ENCODE measurements at regions not wholly inside any gene's neighbourhood (a gene's known extent, or its start where the extent isn't known, plus 50 kb on each side); places are given as distances from the start of the nearest gene placed in this dataset.

DNA sequence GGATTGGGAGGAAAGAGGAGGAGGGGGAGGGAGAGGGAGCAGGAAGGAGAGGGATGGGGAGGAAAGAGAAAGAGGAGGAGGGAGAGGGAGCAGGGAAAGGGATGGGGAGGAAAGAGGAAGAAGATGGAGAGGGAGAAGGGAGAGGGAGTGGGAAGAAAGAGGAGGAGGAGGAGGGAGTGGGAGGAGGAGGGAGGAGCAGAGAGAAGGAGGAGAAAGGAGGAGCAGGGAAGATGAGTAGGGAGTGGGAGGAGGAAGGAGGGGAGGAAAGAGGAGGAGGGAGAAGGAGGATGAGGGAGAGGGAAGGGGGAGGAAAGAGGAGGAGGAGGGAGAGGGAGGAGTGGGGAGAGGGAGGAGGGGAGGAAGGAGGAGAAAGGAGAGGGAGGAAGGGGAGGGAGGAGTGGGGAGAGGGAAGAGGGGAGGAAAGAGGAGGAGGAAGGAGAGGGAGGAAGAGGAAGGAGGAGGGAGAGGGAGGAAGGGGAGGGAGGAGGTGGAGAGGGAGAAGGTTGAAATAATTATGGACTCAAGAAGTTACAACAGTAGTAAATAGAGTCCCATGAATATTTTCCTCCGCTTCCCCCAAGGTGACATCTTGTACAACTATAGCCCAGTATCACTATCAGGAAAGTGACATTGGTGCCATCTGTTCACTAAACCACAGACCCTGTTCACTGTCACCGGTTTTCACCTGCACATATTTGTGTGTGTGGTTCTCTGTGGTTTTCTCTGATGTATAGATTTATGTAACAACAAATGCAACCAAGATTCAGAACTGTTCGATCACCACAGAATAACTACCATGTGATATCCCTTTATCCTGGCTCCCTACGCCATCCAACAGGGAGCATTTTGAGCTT lies 325.3 kb upstream of the EEF2KMT start:
- no peaks in the 10 kb centered on the region for H3K4me1 ChIP-seq (ENCODE audit: control insufficient read depth, insufficient read depth, low read length)
- DNase-seq, result no peak
- H3K9me3 ChIP-seq (replicated peaks; ENCODE audit: control insufficient read depth, low read depth, low read length), result no peaks in the 10 kb centered on the region
- H3K36me3 ChIP-seq (ENCODE audit: control insufficient read depth, insufficient read depth, low read length), result no peaks in the 10 kb centered on the region
- no peak overlapping the region for H3K27ac ChIP-seq (ENCODE audit: low read length)
- WGBS (ENCODE audit: insufficient coverage), result 60% methylated on average over 1 of the region's 4 CpGs
- no peaks in the 10 kb centered on the region for H3K27me3 ChIP-seq (ENCODE audit: control insufficient read depth, insufficient read depth, low read length)
- no peak overlapping the region for H3K4me3 ChIP-seq (ENCODE audit: low read length)

DNA sequence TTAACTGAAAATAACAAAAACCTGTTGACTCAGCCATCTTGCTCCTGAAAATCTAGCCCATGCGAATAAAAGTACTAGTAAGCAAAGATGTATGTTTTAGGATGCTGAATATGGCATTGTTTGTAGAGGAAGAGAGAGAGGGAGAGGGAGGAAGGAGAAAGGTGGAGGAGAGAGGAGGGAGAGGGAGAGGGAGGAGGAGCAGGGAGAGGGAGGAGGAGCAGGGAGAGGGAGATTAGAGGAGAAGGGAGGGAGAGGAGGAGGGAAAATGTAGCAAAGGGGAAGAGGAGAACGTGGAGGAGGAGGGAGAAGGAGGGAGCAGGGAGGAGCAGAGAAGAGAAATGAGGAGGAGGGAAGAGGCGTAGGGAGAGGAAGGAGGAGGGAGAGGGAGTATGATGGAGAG lies 324.5 kb upstream of the EEF2KMT start:
- H3K36me3 ChIP-seq (ENCODE audit: control insufficient read depth, insufficient read depth, low read length), result no peaks in the 10 kb centered on the region
- no peaks in the 10 kb centered on the region for H3K27me3 ChIP-seq (ENCODE audit: control insufficient read depth, insufficient read depth, low read length)
- no peaks in the 10 kb centered on the region for H3K4me1 ChIP-seq (ENCODE audit: control insufficient read depth, insufficient read depth, low read length)
- no peaks in the 10 kb centered on the region for H3K9me3 ChIP-seq (replicated peaks; ENCODE audit: control insufficient read depth, low read depth, low read length)
- H3K4me3 ChIP-seq (ENCODE audit: low read length), result no peak overlapping the region
- 60% methylated on average over 2 of the region's 3 CpGs for WGBS (ENCODE audit: insufficient coverage)
- DNase-seq, result no peak
- no peak overlapping the region for H3K27ac ChIP-seq (ENCODE audit: low read length)

DNA sequence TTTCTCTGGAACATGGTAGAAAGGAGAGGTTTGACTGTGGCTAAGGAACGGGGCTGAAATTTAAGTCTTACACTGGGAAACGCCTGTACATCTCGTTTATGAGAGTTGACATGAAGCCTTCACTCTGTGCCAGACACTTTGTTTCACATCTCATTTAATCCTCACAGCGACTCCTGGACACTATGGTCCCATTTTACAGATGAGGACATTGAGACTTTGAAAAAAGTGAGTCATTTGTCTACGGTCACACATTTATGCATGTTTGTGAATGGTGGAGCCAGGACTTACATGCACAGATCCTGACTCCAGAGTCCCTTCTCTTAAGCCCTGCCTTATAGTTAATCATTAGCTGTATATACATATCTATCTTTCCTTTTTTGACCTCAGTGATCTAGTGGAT lies 318.4 kb upstream of the EEF2KMT start:
- Histone ChIP-seq H3K36me3 (ENCODE audit: control insufficient read depth, insufficient read depth, low read length) (no peaks in the 10 kb centered on the region), H3K9me3 (replicated peaks; ENCODE audit: control insufficient read depth, low read depth, low read length) (no peaks in the 10 kb centered on the region), H3K27ac (ENCODE audit: low read length) (no peak overlapping the region), H3K4me3 (ENCODE audit: low read length) (no peak overlapping the region), H3K27me3 (ENCODE audit: control insufficient read depth, insufficient read depth, low read length) (no peaks in the 10 kb centered on the region), H3K4me1 (ENCODE audit: control insufficient read depth, insufficient read depth, low read length) (peaks cover 6% of the 10 kb centered on the region)
- no CpG with 5 or more reads among the region's 5 CpGs for WGBS (ENCODE audit: insufficient coverage)
- DNase-seq, result no peak

DNA sequence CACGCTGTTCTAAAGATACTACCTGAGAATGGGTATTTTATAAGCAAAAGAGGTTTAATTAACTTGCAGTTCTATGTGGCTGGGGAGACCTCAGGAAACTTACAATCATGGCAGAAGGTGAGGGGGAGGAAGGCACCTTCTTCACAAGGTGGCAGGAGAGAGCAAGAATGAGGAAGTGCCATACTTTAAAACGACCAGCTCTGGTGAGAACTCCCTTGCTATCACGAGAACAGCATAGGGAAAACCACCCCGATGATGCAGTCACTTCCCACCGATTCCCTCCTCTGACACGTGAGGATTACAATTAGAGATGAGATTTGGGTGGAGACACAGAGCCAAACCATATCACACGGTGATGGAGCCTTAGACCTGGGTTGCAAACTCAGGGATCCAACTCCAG lies 317.5 kb upstream of the EEF2KMT start:
- no peaks in the 10 kb centered on the region for H3K9me3 ChIP-seq (replicated peaks; ENCODE audit: control insufficient read depth, low read depth, low read length)
- no CpG with 5 or more reads among the region's 7 CpGs for WGBS (ENCODE audit: insufficient coverage)
- H3K27me3 ChIP-seq (ENCODE audit: control insufficient read depth, insufficient read depth, low read length), result no peaks in the 10 kb centered on the region
- no peak for DNase-seq
- H3K27ac ChIP-seq (ENCODE audit: low read length), result no peak overlapping the region
- H3K4me3 ChIP-seq (ENCODE audit: low read length), result no peak overlapping the region
- no peaks in the 10 kb centered on the region for H3K36me3 ChIP-seq (ENCODE audit: control insufficient read depth, insufficient read depth, low read length)
- H3K4me1 ChIP-seq (ENCODE audit: control insufficient read depth, insufficient read depth, low read length), result peaks cover 6% of the 10 kb centered on the region

DNA sequence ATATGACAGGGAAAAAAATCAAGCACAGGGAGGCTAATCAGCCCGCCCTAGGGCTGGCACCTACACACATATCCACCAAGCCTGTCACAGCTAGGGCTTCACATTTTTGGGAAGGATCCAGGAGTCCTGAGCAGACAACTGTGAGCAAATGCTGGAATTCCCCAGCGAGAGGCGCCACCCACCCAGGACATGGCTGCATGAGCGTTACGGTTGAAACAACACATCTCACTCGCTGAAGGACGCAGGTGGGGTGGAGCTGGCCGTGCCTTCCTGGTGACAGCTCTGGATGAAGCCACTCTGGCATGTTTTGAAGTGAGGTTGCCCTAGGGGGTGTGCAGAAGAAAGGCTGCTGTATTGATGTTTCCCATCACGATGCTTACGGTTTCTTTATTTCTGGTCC lies 315.1 kb upstream of the EEF2KMT start:
- DNase-seq, result peak; percentile 1

DNA sequence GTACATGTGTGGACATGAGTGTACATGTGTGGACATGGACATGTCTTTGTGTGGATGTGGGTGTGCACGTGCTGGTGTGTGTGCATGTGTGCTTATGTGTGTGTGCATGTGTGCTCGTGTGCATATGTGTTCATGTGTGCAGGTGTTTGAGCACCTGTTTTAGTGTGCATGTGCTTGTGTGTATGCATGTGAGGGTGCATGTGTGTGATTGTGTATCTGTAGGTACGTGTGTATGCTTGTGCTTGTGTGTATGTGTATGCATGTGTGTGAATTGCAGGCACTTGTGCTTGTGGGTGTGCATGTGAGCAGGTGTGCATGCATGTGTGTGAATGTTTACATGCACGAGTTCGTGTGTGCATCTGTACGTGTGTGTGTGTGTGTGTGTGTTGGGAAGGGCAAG lies 300.6 kb upstream of the EEF2KMT start:
- H3K4me1 ChIP-seq (ENCODE audit: control insufficient read depth, insufficient read depth, low read length), result no peaks in the 10 kb centered on the region
- 74% methylated on average over 6 of the region's 6 CpGs for WGBS (ENCODE audit: insufficient coverage)
- no peak for DNase-seq

More for the DNA sequence above, 315.1 kb upstream of the EEF2KMT start:
- no peaks in the 10 kb centered on the region for H3K9me3 ChIP-seq (replicated peaks; ENCODE audit: control insufficient read depth, low read depth, low read length)
- no peak overlapping the region for H3K27ac ChIP-seq (ENCODE audit: low read length)
- H3K36me3 ChIP-seq (ENCODE audit: control insufficient read depth, insufficient read depth, low read length), result no peaks in the 10 kb centered on the region
- H3K27me3 ChIP-seq (ENCODE audit: control insufficient read depth, insufficient read depth, low read length), result no peaks in the 10 kb centered on the region
- WGBS (ENCODE audit: insufficient coverage), result 27% methylated on average over 5 of the region's 10 CpGs
- H3K4me1 ChIP-seq (ENCODE audit: control insufficient read depth, insufficient read depth, low read length), result peaks cover 6% of the 10 kb centered on the region
- no peak overlapping the region for H3K4me3 ChIP-seq (ENCODE audit: low read length)

DNA sequence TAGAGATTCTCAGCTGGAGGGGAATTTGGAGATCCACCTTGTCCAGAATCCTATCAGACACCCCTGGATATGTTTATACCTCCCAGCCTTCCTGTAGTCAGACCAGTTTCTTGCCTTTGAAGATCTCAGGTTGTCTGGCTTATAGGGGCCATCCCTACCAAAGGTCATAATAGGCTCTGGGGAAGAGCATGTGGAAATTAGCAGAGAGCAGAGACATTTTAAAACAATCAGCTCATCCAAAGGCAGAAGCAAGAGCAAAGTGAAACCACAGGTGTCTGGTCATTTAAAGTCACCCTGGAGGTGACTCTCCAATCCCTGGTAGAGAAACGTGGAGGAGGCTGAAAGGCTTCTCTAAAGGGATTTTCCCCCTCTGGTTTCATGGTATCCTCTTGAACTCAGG lies 299.3 kb upstream of the EEF2KMT start:
- no peak for DNase-seq
- no peak overlapping the region for H3K27ac ChIP-seq (ENCODE audit: low read length)
- H3K4me1 ChIP-seq (ENCODE audit: control insufficient read depth, insufficient read depth, low read length), result no peaks in the 10 kb centered on the region
- no peaks in the 10 kb centered on the region for H3K36me3 ChIP-seq (ENCODE audit: control insufficient read depth, insufficient read depth, low read length)
- WGBS (ENCODE audit: insufficient coverage), result 44% methylated on average over 1 of the region's 1 CpG
- H3K9me3 ChIP-seq (replicated peaks; ENCODE audit: control insufficient read depth, low read depth, low read length), result no peaks in the 10 kb centered on the region
- H3K4me3 ChIP-seq (ENCODE audit: low read length), result no peak overlapping the region
- no peaks in the 10 kb centered on the region for H3K27me3 ChIP-seq (ENCODE audit: control insufficient read depth, insufficient read depth, low read length)

More for the DNA sequence above, 300.6 kb upstream of the EEF2KMT start:
- no peaks in the 10 kb centered on the region for H3K9me3 ChIP-seq (replicated peaks; ENCODE audit: control insufficient read depth, low read depth, low read length)
- no peak overlapping the region for H3K4me3 ChIP-seq (ENCODE audit: low read length)
- H3K27me3 ChIP-seq (ENCODE audit: control insufficient read depth, insufficient read depth, low read length), result no peaks in the 10 kb centered on the region
- no peak overlapping the region for H3K27ac ChIP-seq (ENCODE audit: low read length)
- no peaks in the 10 kb centered on the region for H3K36me3 ChIP-seq (ENCODE audit: control insufficient read depth, insufficient read depth, low read length)

DNA sequence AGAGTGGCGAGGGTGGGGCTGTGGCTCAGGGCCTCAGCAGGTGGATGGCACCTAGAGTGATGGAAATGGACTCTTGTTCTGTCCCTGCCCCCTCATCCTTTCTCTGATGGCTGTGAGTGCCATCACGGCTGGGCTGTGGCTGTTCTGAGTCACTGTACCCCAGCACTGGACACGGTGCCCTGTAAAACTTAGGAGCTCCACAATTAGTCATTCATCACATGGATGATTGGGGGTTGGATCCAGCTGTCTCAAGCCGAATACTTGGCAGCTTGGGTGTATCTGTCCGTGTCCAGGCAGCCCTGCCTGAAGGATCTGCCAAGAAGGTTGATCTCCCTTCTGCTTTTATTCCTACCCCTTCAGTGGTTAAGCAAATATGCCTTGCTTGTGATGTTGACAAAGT lies 295.5 kb upstream of the EEF2KMT start:
- H3K4me3 ChIP-seq (ENCODE audit: low read length), result no peak overlapping the region
- no peak for DNase-seq
- no peaks in the 10 kb centered on the region for H3K27me3 ChIP-seq (ENCODE audit: control insufficient read depth, insufficient read depth, low read length)
- H3K36me3 ChIP-seq (ENCODE audit: control insufficient read depth, insufficient read depth, low read length), result no peaks in the 10 kb centered on the region
- WGBS (ENCODE audit: insufficient coverage), result 57% methylated on average over 1 of the region's 5 CpGs
- no peaks in the 10 kb centered on the region for H3K4me1 ChIP-seq (ENCODE audit: control insufficient read depth, insufficient read depth, low read length)
- no peak overlapping the region for H3K27ac ChIP-seq (ENCODE audit: low read length)
- no peaks in the 10 kb centered on the region for H3K9me3 ChIP-seq (replicated peaks; ENCODE audit: control insufficient read depth, low read depth, low read length)

DNA sequence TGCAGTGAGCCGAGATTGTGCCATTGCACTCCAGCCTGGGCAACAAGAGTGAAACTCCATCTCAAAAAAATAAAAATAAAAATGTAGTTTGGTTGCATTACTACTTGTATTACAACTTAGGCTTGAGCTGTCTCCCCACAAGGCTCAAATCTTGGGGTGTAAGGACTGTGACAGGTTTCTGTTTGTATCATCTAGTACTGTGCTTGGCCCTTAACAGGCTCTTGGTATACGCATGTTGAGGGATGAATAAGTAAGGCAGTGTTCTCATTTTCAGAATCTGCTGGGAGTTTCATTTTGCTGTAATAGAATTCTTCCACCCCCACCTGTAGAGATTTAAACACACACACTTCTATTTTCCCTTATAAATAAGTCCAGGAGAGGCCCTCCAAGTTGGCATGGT lies 289.4 kb upstream of the EEF2KMT start:
- no CpG with 5 or more reads among the region's 2 CpGs for WGBS (ENCODE audit: insufficient coverage)
- H3K36me3 ChIP-seq (ENCODE audit: control insufficient read depth, insufficient read depth, low read length), result no peaks in the 10 kb centered on the region
- no peaks in the 10 kb centered on the region for H3K9me3 ChIP-seq (replicated peaks; ENCODE audit: control insufficient read depth, low read depth, low read length)
- H3K27ac ChIP-seq (ENCODE audit: low read length), result no peak overlapping the region
- no peak for DNase-seq
- H3K4me3 ChIP-seq (ENCODE audit: low read length), result no peak overlapping the region
- H3K4me1 ChIP-seq (ENCODE audit: control insufficient read depth, insufficient read depth, low read length), result no peaks in the 10 kb centered on the region
- no peaks in the 10 kb centered on the region for H3K27me3 ChIP-seq (ENCODE audit: control insufficient read depth, insufficient read depth, low read length)

DNA sequence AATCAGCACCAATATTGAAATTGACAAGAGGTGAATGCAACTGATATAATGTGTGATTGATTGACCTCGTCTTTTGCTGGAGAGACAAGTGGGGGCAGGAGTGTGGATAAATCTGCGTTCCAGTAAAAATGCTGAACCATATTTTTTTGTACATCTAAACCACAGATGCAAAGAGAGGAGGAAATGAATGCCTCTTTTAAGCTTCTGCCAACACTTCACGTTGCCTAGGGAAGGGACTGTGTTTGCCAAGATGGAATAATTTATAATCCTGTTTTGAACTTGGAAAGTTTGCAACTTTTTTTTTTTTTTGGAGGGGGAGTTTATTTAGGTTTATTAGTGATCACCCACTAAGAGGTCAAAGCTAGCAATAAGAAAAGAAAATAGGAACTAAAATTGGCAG lies 288.2 kb upstream of the EEF2KMT start:
- DNase-seq, result no peak
- 20% methylated on average over 1 of the region's 3 CpGs for WGBS (ENCODE audit: insufficient coverage)
- no peaks in the 10 kb centered on the region for H3K4me1 ChIP-seq (ENCODE audit: control insufficient read depth, insufficient read depth, low read length)
- H3K4me3 ChIP-seq (ENCODE audit: low read length), result no peak overlapping the region
- no peaks in the 10 kb centered on the region for H3K36me3 ChIP-seq (ENCODE audit: control insufficient read depth, insufficient read depth, low read length)
- no peak overlapping the region for H3K27ac ChIP-seq (ENCODE audit: low read length)
- H3K27me3 ChIP-seq (ENCODE audit: control insufficient read depth, insufficient read depth, low read length), result no peaks in the 10 kb centered on the region
- no peaks in the 10 kb centered on the region for H3K9me3 ChIP-seq (replicated peaks; ENCODE audit: control insufficient read depth, low read depth, low read length)

DNA sequence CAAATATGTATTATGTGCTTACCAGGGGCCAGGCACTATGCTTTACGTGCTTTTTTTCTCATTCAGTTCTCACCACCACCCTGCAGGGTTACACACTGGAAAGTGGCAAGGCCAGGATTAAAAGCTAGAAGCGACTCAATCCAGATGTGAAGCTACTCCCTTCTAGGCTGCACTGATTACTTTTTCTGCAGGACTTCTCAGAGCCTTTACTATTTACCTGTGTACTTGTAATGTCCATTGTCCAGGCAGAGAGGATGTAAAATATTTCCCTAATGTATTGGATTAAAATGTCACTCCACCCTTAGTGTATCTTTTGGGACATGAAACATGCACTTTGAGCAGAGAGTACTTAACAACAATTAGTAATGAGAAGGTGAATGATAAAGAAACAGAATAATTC lies 287.5 kb upstream of the EEF2KMT start:
- Histone ChIP-seq H3K4me3 (ENCODE audit: low read length) (no peak overlapping the region), H3K4me1 (ENCODE audit: control insufficient read depth, insufficient read depth, low read length) (no peaks in the 10 kb centered on the region), H3K36me3 (ENCODE audit: control insufficient read depth, insufficient read depth, low read length) (no peaks in the 10 kb centered on the region), H3K27me3 (ENCODE audit: control insufficient read depth, insufficient read depth, low read length) (no peaks in the 10 kb centered on the region), H3K9me3 (replicated peaks; ENCODE audit: control insufficient read depth, low read depth, low read length) (no peaks in the 10 kb centered on the region), H3K27ac (ENCODE audit: low read length) (no peak overlapping the region)
- no peak for DNase-seq
- 71% methylated on average over 1 of the region's 2 CpGs for WGBS (ENCODE audit: insufficient coverage)
